A549 (cell line): ENCODE measurements at regions not wholly inside any gene's neighbourhood (a gene's known extent, or its start where the extent isn't known, plus 50 kb on each side); places are given as distances from the start of the nearest gene placed in this dataset.

ENCODE experiments used
- ATAC-seq, 2 experiments: fragments of 200-7000 bp in 1 of 2; fragments of >200 bp in 1 of 2; cut with Nextera tagmentation in 1 of 2; cut with Tn5 transposase in 1 of 2; 3 replicates each; pipeline versions ENCODE4 v1.8.0 to v1.9.1; 2018 to 2020; ENCODE audit warnings: mild to moderate bottlenecking in 1 of 2, moderate library complexity in 1 of 2
- CTCF ChIA-PET: fragments of 300-600 bp; sonication (Branson Sonifier 250); formaldehyde crosslinking; extraction: SDS; loops from one replicate; lab custom pipeline; 2021; ENCODE audit warnings: antibody characterized with exemption, inconsistent platforms; lab: Yijun Ruan, JAX
- POLR2A ChIA-PET: fragments of 350-600 bp; formaldehyde crosslinking; extraction: SDS; loops from one replicate; lab custom pipeline; 2021; ENCODE audit warnings: antibody characterized with exemption, inconsistent platforms; lab: Yijun Ruan, JAX
- DNase-seq, 2 experiments: peaks; one replicate each; pipeline versions ENCODE4 v3.0.0 to v3.0.0-alpha.2; 2011 to 2016; ENCODE audit warnings: low read depth in 1 of 2, low spot score in 1 of 2
- FAIRE-seq: peaks from 2 replicates; lab custom pipeline; 2011; peaks lifted over from hg19 to GRCh38; lab: Jason Lieb, UNC
- H3K27ac ChIP-seq, 2 experiments: fragments of >200 bp; sonication (Bioruptor Twin); formaldehyde crosslinking; 3 replicates each; pipeline ENCODE4 v1.5.1; 2016 to 2017
- H3K4me1 ChIP-seq: fragments of >200 bp; sonication (Bioruptor Twin); formaldehyde crosslinking; 3 replicates; pipeline ENCODE4 v1.6.1; 2016
- H3K4me2 ChIP-seq: fragments of >200 bp; sonication (Bioruptor Twin); formaldehyde crosslinking; 3 replicates; pipeline ENCODE4 v1.6.1; 2016
- H3K4me3 ChIP-seq: fragments of >200 bp; sonication (Bioruptor Twin); formaldehyde crosslinking; 3 replicates; pipeline ENCODE4 v1.5.1; 2016
- H3K9me3 ChIP-seq: fragments of >200 bp; sonication (Bioruptor Twin); formaldehyde crosslinking; 3 replicates; pipeline ENCODE4 v1.6.1; 2016
- EHF ChIP-seq: fragments of 250-450 bp; sonication (Bioruptor Pico); IDR thresholded peaks from 2 replicates; pipeline ENCODE4 v1.5.0; 2020; ENCODE audit warnings: mild to moderate bottlenecking
- ESRRA ChIP-seq: fragments of 150-350 bp; IDR thresholded peaks from 2 replicates; pipeline ENCODE4 v1.6.1; 2014; ENCODE audit warnings: mild to moderate bottlenecking, low read length, borderline replicate concordance
- GATA3 ChIP-seq: IDR thresholded peaks from 2 replicates; pipeline ENCODE4 v1.6.1; 2012; ENCODE audit warnings: borderline replicate concordance
- HOXB5 ChIP-seq: fragments of 250-450 bp; sonication (Bioruptor Pico); IDR thresholded peaks from 2 replicates; pipeline ENCODE4 v1.5.0; 2020; ENCODE audit warnings: mild to moderate bottlenecking, moderate library complexity
- KDM1A ChIP-seq: fragments of 200-600 bp; sonication (generic); IDR thresholded peaks from 2 replicates; pipeline ENCODE4 v1.6.1; 2016; ENCODE audit warnings: low read depth, mild to moderate bottlenecking
- KDM5A ChIP-seq: fragments of 200-600 bp; sonication (generic); IDR thresholded peaks from 2 replicates; pipeline ENCODE4 v1.6.1; 2016; ENCODE audit warnings: antibody characterized with exemption, mild to moderate bottlenecking
- MAFK ChIP-seq: fragments of 450-650 bp; IDR thresholded peaks from 2 replicates; pipeline ENCODE4 v1.6.1; 2014; ENCODE audit not compliant: partially characterized antibody
- NFE2L2 ChIP-seq: fragments of 150-350 bp; conservative IDR thresholded peaks from 2 replicates; pipeline ENCODE4 v1.6.1; 2014; ENCODE audit warnings: low read length
- NPAS2 ChIP-seq: fragments of 250-450 bp; sonication (Bioruptor Pico); IDR thresholded peaks from 2 replicates; pipeline ENCODE4 v1.8.0; 2022; ENCODE audit warnings: mild to moderate bottlenecking, moderate library complexity, borderline replicate concordance
- RAD21 ChIP-seq, 2 experiments: fragments of >200 bp in 1 of 2; sonication (Bioruptor Twin) in 1 of 2; formaldehyde crosslinking in 1 of 2; IDR thresholded peaks in 1 of 2; conservative IDR thresholded peaks in 1 of 2; 2 replicates in 1 of 2; 3 replicates in 1 of 2; pipeline ENCODE4 v1.6.1; 2012 to 2018; ENCODE audit warnings: inconsistent platforms in 1 of 2
- TFCP2L1 ChIP-seq: fragments of 250-450 bp; sonication (Bioruptor Pico); IDR thresholded peaks from 2 replicates; pipeline ENCODE4 v1.5.0; 2021; ENCODE audit warnings: mild to moderate bottlenecking
- ZFP36 ChIP-seq: fragments of 450-650 bp; IDR thresholded peaks from 2 replicates; pipeline ENCODE4 v1.6.1; 2014; ENCODE audit warnings: borderline replicate concordance; ENCODE audit not compliant: partially characterized antibody
- ZNF302 ChIP-seq: fragments of 250-450 bp; sonication (Bioruptor Pico); IDR thresholded peaks from 2 replicates; pipeline ENCODE4 v1.9.0; 2021; ENCODE audit warnings: inconsistent platforms, mild to moderate bottlenecking, moderate library complexity
- WGBS: methylation state at CpG from one replicate; pipeline ENCODE4 v1.1.6; 2017; ENCODE audit errors: missing lambda C conversion rate; 5-methylcytosine and 5-hydroxymethylcytosine counted together
- TF ChIP-seq, protein P1 (sequence below): fragments of 150-350 bp; IDR thresholded peaks from 2 replicates; pipeline ENCODE4 v1.6.1; 2014; ENCODE audit warnings: low read depth, mild to moderate bottlenecking, low read length
- TF ChIP-seq, protein P2 (sequence below): IDR thresholded peaks from 2 replicates; pipeline ENCODE4 v1.6.1; 2012
- TF ChIP-seq, protein P3 (sequence below): IDR thresholded peaks from 2 replicates; pipeline ENCODE4 v1.6.1; 2012; ENCODE audit warnings: low read depth, borderline replicate concordance
- TF ChIP-seq, protein P4 (sequence below): fragments of >200 bp; sonication (Bioruptor Twin); formaldehyde crosslinking; IDR thresholded peaks from 2 replicates; pipeline ENCODE4 v1.6.1; 2016

DNA sequence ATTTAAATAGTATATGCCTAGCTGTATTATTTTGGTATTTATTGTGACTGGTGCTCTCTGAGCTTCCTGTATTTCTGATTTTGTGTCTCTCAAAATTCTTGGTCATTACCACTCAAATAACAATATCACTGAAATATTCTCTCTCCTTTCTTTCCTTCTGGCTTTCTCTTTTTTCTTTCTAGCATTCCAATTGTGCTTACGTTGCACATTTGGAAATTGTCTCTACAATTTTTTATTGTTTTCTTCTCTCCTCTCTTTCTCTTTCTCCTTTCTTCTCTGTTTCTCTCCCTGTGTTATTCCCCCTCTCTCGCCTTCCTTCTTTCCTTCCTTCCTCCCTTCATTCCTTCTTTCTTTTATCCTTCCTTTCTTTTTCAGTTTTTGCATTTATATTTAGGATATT is 89.6 kb upstream of the MCTP2 start:
- Histone ChIP-seq H3K27ac (no peak overlapping the region), H3K4me1 (no peaks in the 10 kb centered on the region), H3K9me3 (no peaks in the 10 kb centered on the region; the same call in 2 of the 3 replicates), H3K4me2 (no peak overlapping the region), H3K4me3 (no peak overlapping the region)
- no peak for TF ChIP-seq ZFP36
- TF ChIP-seq MAFK, result peak; percentile 90
- POLR2A ChIA-PET, result no interaction called here
- DNase-seq (no peak), ATAC-seq (no peak), FAIRE-seq (no peak)
- CTCF ChIA-PET, result no interaction called here
- 5% methylated on average over 2 of the region's 2 CpGs for WGBS

DNA sequence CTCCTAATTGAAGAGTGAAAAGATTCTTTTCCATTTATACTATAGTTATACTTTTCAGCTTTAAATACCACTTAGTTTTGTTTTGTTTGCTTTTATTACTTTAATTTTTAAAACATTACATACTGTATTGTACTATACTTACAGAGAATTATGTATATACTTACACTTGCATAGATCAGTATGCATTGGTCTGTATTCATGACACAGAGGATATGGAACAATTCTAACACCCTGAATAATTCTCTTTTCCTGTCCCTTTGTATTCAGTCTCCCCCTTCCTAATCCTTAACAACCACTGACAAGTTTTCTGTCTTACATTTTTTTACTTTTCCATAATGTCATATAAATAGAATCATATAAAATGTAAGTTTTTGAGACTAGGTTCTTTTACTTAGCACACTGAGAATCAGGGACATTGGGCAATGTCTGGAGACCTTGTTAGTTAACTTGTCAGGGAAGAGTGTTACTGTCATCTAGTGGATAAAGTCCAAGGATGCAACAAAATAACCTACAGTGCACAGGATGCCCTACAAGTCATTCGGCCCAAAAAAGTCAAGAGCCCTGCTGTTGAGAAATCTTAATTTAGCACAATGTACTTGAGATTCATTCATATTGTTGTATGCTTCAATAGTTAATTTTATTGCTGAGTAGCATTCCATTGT is 95.7 kb upstream of the MCTP2 start:
- Histone ChIP-seq H3K4me1 (no peaks in the 10 kb centered on the region), H3K4me3 (no peak overlapping the region), H3K27ac (no peak overlapping the region), H3K9me3 (no peaks in the 10 kb centered on the region; the same call in 2 of the 3 replicates), H3K4me2 (no peak overlapping the region)
- 0% methylated on average over 1 of the region's 1 CpG for WGBS
- FAIRE-seq, result no peak
- no peak for ATAC-seq
- DNase-seq, result peak in 1 of 2 experiments; percentile 4
- CTCF ChIA-PET, result no interaction called here
- POLR2A ChIA-PET, result no interaction called here
- TF ChIP-seq GATA3 (no peak), EHF (no peak)
- TF ChIP-seq, protein P1, sequence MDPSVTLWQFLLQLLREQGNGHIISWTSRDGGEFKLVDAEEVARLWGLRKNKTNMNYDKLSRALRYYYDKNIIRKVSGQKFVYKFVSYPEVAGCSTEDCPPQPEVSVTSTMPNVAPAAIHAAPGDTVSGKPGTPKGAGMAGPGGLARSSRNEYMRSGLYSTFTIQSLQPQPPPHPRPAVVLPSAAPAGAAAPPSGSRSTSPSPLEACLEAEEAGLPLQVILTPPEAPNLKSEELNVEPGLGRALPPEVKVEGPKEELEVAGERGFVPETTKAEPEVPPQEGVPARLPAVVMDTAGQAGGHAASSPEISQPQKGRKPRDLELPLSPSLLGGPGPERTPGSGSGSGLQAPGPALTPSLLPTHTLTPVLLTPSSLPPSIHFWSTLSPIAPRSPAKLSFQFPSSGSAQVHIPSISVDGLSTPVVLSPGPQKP, result no peak
- TF ChIP-seq, protein P2, sequence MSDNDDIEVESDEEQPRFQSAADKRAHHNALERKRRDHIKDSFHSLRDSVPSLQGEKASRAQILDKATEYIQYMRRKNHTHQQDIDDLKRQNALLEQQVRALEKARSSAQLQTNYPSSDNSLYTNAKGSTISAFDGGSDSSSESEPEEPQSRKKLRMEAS, result no peak

DNA sequence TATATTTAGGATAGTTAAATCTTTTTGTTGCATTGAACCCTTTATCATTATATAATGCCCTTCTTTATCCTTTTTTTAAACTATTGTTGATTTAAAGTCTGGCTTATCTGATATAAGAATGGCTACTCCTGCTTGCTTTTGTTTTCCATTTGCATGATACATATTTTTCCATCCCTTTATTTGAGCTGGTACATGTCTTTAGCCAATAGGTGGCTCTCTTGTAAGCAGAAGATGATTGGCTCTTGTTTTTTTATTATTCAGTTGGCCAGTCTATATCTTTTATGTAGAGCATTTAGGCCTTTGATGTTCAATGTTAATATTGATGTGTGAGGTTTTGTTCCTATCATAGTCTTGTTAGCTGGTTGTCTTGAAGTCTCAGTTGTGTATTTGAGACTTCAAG is 99.5 kb upstream of the MCTP2 start:
- no peak overlapping the region for H3K27ac ChIP-seq
- FAIRE-seq (no peak), DNase-seq (no peak), ATAC-seq (no peak)
- CTCF ChIA-PET, result interaction anchor here (0.6 to 1.5 kb wide), 2 partner anchors 12 to 1452 kb away, joined by 3 to 6 read pairs; no protein-coding TSS in a partner anchor
- H3K4me3 ChIP-seq, result no peak overlapping the region
- H3K4me2 ChIP-seq, result no peak overlapping the region
- no peaks in the 10 kb centered on the region for H3K4me1 ChIP-seq
- H3K9me3 ChIP-seq, result no peaks in the 10 kb centered on the region; the same call in 2 of the 3 replicates
- POLR2A ChIA-PET, result no interaction called here
- TF ChIP-seq, protein P3, sequence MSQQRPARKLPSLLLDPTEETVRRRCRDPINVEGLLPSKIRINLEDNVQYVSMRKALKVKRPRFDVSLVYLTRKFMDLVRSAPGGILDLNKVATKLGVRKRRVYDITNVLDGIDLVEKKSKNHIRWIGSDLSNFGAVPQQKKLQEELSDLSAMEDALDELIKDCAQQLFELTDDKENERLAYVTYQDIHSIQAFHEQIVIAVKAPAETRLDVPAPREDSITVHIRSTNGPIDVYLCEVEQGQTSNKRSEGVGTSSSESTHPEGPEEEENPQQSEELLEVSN, result no peak
- TF ChIP-seq KDM1A (no peak), ESRRA (no peak), GATA3 (no peak), KDM5A (no peak), NPAS2 (CRISPR knock-in tag) (no peak), TFCP2L1 (CRISPR knock-in tag) (no peak), ZFP36 (no peak), NFE2L2 (no peak), HOXB5 (CRISPR knock-in tag) (no peak), RAD21 (conservative IDR thresholded peaks at IDR 0.05 in 1 of 2, IDR thresholded peaks at IDR 0.05 in 1 of 2) (no peak), ZNF302 (CRISPR knock-in tag) (no peak)
- TF ChIP-seq, protein P4, sequence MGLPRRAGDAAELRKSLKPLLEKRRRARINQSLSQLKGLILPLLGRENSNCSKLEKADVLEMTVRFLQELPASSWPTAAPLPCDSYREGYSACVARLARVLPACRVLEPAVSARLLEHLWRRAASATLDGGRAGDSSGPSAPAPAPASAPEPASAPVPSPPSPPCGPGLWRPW, result no peak
- TF ChIP-seq, protein P1, result no peak
